Peyer's patch (tissue), 4 donors: ENCODE measurements at regions not wholly inside any gene's neighbourhood (a gene's known extent, or its start where the extent isn't known, plus 50 kb on each side); places are given as distances from the start of the nearest gene placed in this dataset.

ENCODE experiments used
- POLR2A ChIP-seq, 2 donors: fragments of 450-650 bp; IDR thresholded peaks; one replicate each; pipeline ENCODE4 v1.5.1; 2017; ENCODE audit warnings: antibody characterized with exemption in 2 of 2, mild to moderate bottlenecking in 2 of 2, moderate library complexity in 2 of 2
- TF ChIP-seq, protein P1 (sequence below), 6 experiments: fragments of 450-650 bp in 4 of 6; fragments of 200-600 bp in 2 of 6; sonication (generic) in 1 of 6; IDR thresholded peaks; one replicate each; pipeline ENCODE4 v1.5.1; 2017 to 2019; ENCODE audit warnings: antibody characterized with exemption in 6 of 6, mild to moderate bottlenecking in 3 of 6, moderate library complexity in 1 of 6

GRCh38 chr1:56240400-56240799, 339.0 kb downstream of the PLPP3 start:
- TF ChIP-seq, protein P1, sequence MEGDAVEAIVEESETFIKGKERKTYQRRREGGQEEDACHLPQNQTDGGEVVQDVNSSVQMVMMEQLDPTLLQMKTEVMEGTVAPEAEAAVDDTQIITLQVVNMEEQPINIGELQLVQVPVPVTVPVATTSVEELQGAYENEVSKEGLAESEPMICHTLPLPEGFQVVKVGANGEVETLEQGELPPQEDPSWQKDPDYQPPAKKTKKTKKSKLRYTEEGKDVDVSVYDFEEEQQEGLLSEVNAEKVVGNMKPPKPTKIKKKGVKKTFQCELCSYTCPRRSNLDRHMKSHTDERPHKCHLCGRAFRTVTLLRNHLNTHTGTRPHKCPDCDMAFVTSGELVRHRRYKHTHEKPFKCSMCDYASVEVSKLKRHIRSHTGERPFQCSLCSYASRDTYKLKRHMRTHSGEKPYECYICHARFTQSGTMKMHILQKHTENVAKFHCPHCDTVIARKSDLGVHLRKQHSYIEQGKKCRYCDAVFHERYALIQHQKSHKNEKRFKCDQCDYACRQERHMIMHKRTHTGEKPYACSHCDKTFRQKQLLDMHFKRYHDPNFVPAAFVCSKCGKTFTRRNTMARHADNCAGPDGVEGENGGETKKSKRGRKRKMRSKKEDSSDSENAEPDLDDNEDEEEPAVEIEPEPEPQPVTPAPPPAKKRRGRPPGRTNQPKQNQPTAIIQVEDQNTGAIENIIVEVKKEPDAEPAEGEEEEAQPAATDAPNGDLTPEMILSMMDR (IDR thresholded peaks at IDR 0.05), result no peak
- TF ChIP-seq POLR2A (IDR thresholded peaks at IDR 0.05), result no peak
